Activated T-cell treated with anti-CD3 and anti-CD28 coated beads, Interleukin-2, amount 50 U/mL, for 1 hour (primary cell): ENCODE measurements at regions not wholly inside any gene's neighbourhood (a gene's known extent, or its start where the extent isn't known, plus 50 kb on each side); places are given as distances from the start of the nearest gene placed in this dataset.
"Not testable (repeated sequence)": the region's sequence is repeated elsewhere in the genome, so short reads cannot be mapped to it uniquely, and the experiment has no call there.

Experiments used
- DNase-seq: peaks from one replicate; pipeline ENCODE4 v3.0.0-alpha.2; 2020

DNA sequence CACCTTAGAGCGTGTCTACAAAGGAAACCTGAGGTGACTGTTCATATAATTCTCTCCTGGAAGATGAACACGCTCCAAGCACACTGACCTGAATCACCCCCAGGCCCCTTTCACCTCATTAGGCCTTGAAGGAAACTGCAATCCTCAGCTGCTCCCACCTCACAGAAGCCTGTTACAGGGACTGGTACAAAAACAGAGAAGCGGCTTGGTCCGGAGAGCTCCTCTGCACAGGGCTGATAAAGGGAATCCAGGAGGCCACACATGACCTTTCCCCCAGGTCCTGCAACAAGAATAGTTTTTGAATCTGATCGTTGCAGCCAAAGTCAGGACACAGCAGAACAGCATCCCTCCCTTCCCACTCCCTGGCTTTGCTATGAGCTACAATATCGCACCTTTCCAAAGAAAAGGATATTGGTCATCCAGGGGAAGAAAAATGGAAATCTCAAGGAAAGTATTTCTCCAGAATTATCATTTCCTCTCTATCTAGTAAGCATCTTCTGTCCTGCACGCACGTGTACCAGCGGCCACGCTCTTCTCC is 666.7 kb downstream of the UQCRFS1 start:
- no peak for DNase-seq

GRCh38 chr19:28545397-28545796 is 667.6 kb downstream of the UQCRFS1 start:
- DNase-seq, result not testable (repeated sequence)

DNA sequence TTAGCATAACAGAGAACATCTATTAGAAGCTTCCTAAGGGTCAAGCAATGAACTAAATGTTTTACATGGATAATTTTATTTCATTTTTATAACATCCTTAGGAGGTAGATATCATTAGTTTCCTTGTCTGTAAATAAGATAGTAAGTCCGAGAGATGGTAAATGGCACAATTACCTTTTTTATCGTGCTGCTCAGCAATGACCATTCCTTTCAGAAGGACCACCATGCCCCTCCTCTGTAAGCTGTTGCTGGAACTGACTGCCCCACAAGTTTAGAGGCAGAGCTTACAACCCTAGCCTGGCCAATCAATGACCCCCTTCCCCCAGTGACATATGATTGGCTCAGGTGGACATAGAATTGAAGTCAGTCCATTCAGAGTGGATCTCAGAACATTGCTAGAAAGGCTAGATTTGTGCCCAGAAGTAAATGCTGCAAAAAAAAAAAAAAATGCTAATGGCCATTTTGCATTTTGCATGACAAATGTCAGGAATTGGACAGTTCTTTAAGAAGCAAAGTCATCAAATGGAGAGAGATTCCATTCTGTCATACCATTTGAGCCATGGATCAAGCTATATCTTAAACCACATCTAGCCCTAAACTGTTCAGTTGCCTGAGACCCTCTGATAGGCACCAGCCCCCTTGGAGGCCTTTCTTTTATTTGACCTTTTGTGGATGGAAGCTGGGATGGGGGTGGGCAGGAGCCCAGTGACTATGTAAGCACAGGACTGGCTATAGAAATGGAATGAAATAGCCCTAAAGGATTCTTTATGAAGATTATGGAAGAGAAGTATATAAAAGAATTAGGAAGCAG is 668.3 kb downstream of the UQCRFS1 start:
- no peak for DNase-seq

GRCh38 chr19:28543244-28543776 is 669.6 kb downstream of the UQCRFS1 start:
- DNase-seq, result no peak

DNA sequence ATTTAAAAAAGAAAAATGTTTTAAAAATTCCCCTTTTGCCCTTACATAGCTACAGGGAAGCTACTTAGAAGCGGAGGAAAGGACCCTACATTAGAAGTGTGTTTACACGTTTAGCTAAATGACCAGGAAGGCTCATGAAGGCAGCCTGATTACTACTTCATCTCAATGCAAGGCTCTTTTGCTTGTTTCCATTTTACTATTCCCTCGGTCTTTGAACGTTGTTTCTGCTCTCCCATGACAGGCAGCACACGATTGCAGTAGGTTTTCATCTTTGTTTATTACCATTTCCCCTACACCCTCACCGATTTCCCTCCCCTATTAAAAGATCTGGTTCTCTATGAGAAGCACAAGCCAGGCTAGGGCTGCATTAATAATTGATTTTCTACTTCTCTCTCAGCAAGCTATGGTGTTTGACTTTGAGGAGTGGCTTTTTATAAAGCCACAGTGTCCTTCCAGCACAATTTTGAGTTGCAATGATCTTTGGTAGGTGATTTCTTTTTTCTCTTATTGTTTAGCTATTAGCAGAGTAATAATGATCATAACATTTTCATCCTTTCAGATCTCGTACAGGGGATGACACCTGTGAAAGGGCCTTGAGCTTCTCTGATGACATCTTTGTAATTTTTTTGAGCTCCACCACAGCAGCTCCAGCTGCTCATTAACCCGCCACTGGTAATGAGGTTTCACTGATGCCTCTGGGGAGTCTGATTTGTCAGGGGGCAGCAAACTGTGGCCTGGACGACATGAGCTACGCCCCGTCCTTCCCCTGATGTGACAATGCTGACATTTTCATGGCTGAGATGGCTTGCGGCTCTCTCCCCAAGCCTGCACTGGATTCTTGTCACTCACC is 670.3 kb downstream of the UQCRFS1 start:
- no peak for DNase-seq

- no peak for DNase-seq
These were observed 671.2 kb downstream of the UQCRFS1 start for GRCh38 chr19:28541602-28542393.

DNA sequence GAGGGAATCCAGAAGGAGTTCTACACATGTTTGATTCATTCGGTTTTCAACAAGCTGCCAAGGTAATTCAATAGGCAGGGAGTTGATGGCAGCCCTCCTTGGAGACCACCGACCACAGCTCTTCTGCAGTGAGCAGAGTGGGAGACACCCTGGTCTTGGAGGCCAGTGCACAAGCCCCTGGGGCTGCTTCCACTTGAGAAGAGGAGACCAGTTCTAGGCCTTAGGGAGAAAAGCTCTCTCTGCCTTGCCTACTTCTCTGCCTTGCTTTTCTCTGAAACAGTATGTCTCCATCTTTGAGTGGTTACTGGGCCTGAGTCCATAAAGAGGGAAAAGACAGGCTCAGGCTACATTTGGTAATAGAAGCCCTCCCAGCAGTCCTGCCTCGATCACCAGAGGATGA is 671.9 kb downstream of the UQCRFS1 start:
- DNase-seq, result no peak

DNA sequence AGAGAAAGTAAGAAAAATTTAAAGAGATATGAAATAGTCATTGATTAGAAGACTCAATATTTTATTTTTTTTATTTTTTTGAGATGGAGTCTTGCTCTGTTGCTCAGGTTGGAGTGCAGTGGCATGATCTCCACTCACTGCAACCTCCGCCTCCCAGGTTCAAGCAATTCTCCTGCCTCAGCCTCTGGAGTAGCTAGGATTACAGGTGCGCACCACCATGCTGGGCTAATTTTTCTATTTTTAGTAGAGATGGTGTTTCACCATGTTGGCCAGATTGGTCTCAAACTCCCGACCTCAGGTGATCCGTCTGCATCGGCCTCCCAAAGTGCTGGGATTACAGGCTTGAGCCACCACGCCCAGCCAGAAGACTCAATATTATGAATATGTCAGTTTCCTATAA is 672.6 kb downstream of the UQCRFS1 start:
- not testable (repeated sequence) for DNase-seq

DNA sequence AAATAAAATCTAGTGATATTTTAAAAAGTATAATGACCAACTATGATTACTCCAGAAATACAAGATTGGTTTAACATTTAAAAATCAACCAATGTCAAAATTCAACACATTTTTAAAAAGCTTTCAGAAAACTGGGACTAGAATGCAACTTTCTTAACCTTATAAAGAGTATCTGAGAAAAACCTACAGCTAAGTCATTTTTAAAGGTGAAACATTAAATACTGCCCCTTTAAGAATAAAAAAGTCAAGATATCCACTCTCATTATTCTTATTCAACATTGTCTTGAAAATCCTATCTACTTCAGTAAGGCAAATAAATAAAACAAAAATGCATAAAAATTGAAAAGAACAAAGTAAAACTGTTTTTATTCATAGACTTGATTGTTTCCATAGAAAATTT is 673.2 kb downstream of the UQCRFS1 start:
- no peak for DNase-seq

- DNase-seq, result not testable (repeated sequence)
These were observed 674.4 kb downstream of the UQCRFS1 start for GRCh38 chr19:28538579-28538978.

GRCh38 chr19:28537896-28538295 is 675.1 kb downstream of the UQCRFS1 start:
- DNase-seq, result no peak

DNA sequence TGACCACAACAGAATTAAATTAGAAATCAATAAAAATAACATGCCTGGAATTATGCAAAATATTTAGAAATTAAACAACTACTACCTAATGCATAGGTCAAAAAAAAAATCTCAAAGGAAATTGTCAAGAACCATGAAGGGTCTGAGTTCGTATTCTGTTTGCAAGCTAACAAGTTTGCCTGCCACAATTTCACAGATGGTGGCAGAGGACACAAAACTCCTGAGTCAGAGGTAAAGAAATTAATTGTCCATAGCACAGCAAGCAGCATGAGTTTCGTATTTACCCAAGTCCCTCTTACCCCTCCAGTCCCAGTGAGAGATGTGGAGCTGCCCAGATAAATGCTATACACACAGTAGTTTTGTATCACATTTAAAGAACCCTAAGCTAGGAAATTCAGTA is 675.9 kb downstream of the UQCRFS1 start:
- no peak for DNase-seq

DNA sequence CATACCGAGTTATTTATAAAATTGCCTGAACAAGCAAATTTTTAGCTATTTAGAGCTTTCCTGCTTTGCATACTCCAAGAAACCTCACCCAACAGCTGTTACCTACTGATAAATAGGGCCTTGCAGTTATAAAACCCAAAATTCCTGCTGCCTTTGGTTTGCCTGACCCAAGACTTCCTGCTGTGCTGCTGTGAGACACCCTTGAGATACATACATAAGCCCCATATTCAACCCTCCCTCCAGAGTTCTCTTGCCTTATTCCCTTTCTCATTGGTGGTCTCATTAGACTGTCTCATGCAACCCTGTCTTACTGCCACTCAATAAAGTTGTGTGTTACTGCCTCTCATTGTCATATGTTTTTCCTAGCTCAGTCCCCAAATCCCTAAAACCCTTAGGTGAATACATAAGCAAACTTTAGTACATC is 677.6 kb downstream of the UQCRFS1 start:
- no peak for DNase-seq

DNA sequence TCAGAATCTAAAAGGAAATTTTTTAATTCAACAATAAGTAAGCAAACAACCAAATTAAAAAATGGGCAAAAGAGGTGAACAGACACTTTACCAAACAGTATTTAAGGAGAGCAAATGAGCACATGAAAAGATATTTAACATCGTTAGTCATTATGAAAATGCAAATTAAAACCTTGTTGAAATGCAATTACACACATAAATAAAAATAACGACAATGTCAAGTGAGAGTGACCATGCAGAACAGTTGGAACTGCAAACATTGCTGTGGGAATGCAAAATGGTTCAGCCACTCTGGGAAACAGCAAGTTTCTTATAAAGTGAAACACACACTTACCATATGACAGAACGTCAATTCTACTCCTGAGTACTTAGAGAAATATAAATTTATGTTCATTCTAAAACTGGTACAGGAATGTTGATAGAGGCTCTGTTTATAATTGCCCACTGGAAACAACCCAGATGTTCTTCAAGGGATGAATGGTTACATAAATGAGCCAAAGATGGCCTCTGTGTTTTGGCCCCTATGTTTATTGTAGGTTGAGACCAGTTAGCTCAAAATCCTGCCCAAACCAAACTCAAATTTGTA is 678.1 kb downstream of the UQCRFS1 start:
- no peak for DNase-seq

DNA sequence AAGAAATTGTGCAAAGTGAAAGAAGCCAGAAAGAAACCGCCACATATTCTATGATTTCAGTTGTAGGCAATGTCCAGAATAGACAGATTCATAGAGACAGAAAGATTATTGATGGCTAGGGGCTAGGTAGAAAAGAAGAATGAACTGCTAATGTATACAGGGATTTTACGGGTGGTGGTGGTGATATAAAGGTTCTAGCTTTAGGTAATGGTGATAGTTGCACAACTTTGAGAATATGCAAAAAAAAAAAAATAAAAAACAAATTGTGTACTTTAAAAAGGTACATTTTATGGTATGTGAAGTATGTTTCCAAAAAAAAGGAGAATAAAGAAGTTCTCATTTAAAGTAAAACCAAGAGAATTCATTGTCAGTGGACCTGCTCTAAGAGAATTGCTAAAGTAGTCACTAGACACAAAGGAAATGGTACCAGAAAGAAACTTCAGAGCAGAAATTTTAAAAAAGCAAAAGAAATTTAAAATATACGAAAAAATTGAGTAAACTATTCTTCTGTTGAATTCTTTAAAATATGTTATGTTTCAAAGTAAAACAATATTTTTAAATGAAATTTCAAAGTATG is 680.1 kb downstream of the UQCRFS1 start:
- no peak for DNase-seq

DNA sequence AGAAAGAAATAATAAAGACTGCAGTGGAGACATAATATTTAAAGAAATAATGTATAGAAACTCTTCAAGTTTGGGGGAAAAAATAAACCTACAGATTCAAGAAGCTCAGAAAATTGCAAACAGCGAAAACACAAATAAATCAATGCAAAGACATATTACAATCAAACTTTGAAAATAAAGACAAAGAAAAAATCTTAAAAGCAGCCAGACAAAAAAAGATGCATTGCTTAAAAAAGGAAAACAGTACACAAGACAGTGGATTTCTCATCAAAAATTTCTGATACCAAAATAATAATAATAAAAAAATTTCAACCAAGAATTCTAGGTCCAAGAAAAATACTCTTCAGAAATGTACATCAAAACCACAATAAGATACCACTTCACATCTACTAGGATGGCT is 681.0 kb downstream of the UQCRFS1 start:
- DNase-seq, result no peak

- no peak for DNase-seq
These were observed 682.4 kb downstream of the UQCRFS1 start for GRCh38 chr19:28530406-28531035.

GRCh38 chr19:28526038-28526437 is 686.9 kb downstream of the UQCRFS1 start:
- DNase-seq, result no peak

GRCh38 chr19:28523619-28524018 is 689.3 kb downstream of the UQCRFS1 start:
- DNase-seq, result no peak

DNA sequence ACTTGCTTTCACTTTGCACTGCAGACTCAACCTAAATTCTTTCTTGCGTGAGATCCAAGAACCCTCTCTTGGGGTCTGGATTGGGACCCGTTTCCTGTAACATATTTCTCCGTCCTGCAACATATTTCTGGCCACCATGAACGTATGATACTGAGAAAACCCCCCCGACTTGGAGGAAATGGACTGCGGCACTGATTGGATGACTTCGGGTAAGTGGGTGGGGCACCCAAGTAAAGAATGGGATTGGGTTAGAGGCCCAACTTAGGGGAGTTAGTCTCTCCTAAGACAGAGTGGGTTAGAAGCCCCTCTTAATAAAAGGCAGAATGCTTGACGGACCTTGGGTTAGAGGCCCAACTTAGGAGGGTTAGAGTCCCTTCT is 690.4 kb downstream of the UQCRFS1 start:
- no peak for DNase-seq
